PC-3 (cell line): ENCODE measurements at regions not wholly inside any gene's neighbourhood (a gene's known extent, or its start where the extent isn't known, plus 50 kb on each side); places are given as distances from the start of the nearest gene placed in this dataset.

ENCODE experiments used
- EZH2 ChIP-seq: fragments of 300-600 bp; sonication (generic); IDR thresholded peaks from one replicate; pipeline ENCODE4 v1.6.1; 2017; ENCODE audit warnings: antibody characterized with exemption, mild to moderate bottlenecking, low read length; ENCODE audit not compliant: unreplicated experiment
- EZH2phosphoT487 ChIP-seq: fragments of 300-600 bp; sonication (generic); IDR thresholded peaks from 2 replicates; pipeline ENCODE4 v1.6.1; 2018; ENCODE audit warnings: mild to moderate bottlenecking, antibody characterized with exemption, low read length, borderline replicate concordance
- TF ChIP-seq, protein P1 (sequence below): fragments of 300-600 bp; sonication (generic); conservative IDR thresholded peaks from 2 replicates; pipeline ENCODE4 v1.5.1; 2017; ENCODE audit warnings: antibody characterized with exemption, low read depth, mild to moderate bottlenecking, low read length

DNA sequence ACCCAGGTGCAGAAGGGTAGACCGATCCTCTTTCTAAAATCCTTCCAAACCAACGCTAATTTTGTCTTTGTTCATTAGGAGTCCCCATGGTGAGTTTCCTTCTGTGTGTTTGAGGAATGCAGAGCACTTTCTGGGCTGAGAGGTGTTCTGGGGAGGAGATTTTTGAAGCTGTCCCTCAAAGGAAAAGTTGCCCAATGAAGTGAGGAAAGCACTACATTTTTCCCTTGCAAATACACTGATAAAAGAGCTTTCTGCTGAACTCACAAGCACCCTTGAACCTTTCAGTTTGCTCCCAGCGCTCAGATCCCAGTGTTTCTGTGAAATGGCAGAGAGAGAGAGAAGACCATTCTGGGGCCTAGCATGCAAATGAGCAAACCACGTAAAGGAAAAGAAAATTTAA lies 299.6 kb upstream of the FANCL start:
- TF ChIP-seq, protein P1, sequence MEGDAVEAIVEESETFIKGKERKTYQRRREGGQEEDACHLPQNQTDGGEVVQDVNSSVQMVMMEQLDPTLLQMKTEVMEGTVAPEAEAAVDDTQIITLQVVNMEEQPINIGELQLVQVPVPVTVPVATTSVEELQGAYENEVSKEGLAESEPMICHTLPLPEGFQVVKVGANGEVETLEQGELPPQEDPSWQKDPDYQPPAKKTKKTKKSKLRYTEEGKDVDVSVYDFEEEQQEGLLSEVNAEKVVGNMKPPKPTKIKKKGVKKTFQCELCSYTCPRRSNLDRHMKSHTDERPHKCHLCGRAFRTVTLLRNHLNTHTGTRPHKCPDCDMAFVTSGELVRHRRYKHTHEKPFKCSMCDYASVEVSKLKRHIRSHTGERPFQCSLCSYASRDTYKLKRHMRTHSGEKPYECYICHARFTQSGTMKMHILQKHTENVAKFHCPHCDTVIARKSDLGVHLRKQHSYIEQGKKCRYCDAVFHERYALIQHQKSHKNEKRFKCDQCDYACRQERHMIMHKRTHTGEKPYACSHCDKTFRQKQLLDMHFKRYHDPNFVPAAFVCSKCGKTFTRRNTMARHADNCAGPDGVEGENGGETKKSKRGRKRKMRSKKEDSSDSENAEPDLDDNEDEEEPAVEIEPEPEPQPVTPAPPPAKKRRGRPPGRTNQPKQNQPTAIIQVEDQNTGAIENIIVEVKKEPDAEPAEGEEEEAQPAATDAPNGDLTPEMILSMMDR = no peak
- TF ChIP-seq EZH2 (no peak), EZH2phosphoT487 (no peak)
